ENCODE measurements at regions not wholly inside any gene's neighbourhood (a gene's known extent, or its start where the extent isn't known, plus 50 kb on each side); places are given as distances from the start of the nearest gene placed in this dataset.
"Not testable (repeated sequence)": the region's sequence is repeated elsewhere in the genome, so short reads cannot be mapped to it uniquely, and the experiment has no call there.

- Histone ChIP-seq H3K27me3 (ENCODE audit: insufficient read depth, poor library complexity, severe bottlenecking) (no peaks in the 10 kb centered on the region), H3K27ac (ENCODE audit: poor library complexity, severe bottlenecking) (no peak overlapping the region), H3K4me1 (ENCODE audit: insufficient read depth, poor library complexity, severe bottlenecking) (no peaks in the 10 kb centered on the region), H3K9me3 (ENCODE audit: severe bottlenecking) (no peaks in the 10 kb centered on the region), H3K36me3 (ENCODE audit: low read depth) (no peaks in the 10 kb centered on the region), H3K4me3 (ENCODE audit: severe bottlenecking) (no peak overlapping the region)
- TF ChIP-seq CTCF (IDR thresholded peaks at IDR 0.05; ENCODE audit: poor library complexity, severe bottlenecking): no peak
- no peak for DNase-seq (ENCODE audit: low spot score)
- no peak for ATAC-seq (ENCODE audit: low read depth)
These were observed 481.9 kb upstream of the SPRED2 start for GRCh38 chr2:65914244-65914786.

- ATAC-seq (ENCODE audit: low read depth): no peak
- H3K4me3 ChIP-seq (ENCODE audit: severe bottlenecking): no peak overlapping the region
- no peaks in the 10 kb centered on the region for H3K27me3 ChIP-seq (ENCODE audit: insufficient read depth, poor library complexity, severe bottlenecking)
- H3K9me3 ChIP-seq (ENCODE audit: severe bottlenecking): no peaks in the 10 kb centered on the region
- DNase-seq (ENCODE audit: low spot score): no peak
- TF ChIP-seq CTCF (IDR thresholded peaks at IDR 0.05; ENCODE audit: poor library complexity, severe bottlenecking): no peak
- H3K27ac ChIP-seq (ENCODE audit: poor library complexity, severe bottlenecking): no peak overlapping the region
- no peaks in the 10 kb centered on the region for H3K4me1 ChIP-seq (ENCODE audit: insufficient read depth, poor library complexity, severe bottlenecking)
- H3K36me3 ChIP-seq (ENCODE audit: low read depth): no peaks in the 10 kb centered on the region
These were observed 481.4 kb upstream of the SPRED2 start for GRCh38 chr2:65913813-65914212.

- ATAC-seq (ENCODE audit: low read depth) (no peak), DNase-seq (ENCODE audit: low spot score) (no peak)
- H3K4me1 ChIP-seq (ENCODE audit: insufficient read depth, poor library complexity, severe bottlenecking): no peaks in the 10 kb centered on the region
- no peaks in the 10 kb centered on the region for H3K27me3 ChIP-seq (ENCODE audit: insufficient read depth, poor library complexity, severe bottlenecking)
- no peak overlapping the region for H3K4me3 ChIP-seq (ENCODE audit: severe bottlenecking)
- no peaks in the 10 kb centered on the region for H3K36me3 ChIP-seq (ENCODE audit: low read depth)
- H3K27ac ChIP-seq (ENCODE audit: poor library complexity, severe bottlenecking): no peak overlapping the region
- TF ChIP-seq CTCF (IDR thresholded peaks at IDR 0.05; ENCODE audit: poor library complexity, severe bottlenecking): no peak
- peaks cover 2% of the 10 kb centered on the region for H3K9me3 ChIP-seq (ENCODE audit: severe bottlenecking)
These were observed 469.4 kb upstream of the SPRED2 start for GRCh38 chr2:65901756-65902155.

GRCh38 chr2:65896446-65896845 is 464.0 kb upstream of the SPRED2 start:
- Histone ChIP-seq H3K36me3 (ENCODE audit: low read depth) (no peaks in the 10 kb centered on the region), H3K27me3 (ENCODE audit: insufficient read depth, poor library complexity, severe bottlenecking) (no peaks in the 10 kb centered on the region), H3K9me3 (ENCODE audit: severe bottlenecking) (no peaks in the 10 kb centered on the region), H3K27ac (ENCODE audit: poor library complexity, severe bottlenecking) (no peak overlapping the region), H3K4me1 (ENCODE audit: insufficient read depth, poor library complexity, severe bottlenecking) (no peaks in the 10 kb centered on the region), H3K4me3 (ENCODE audit: severe bottlenecking) (no peak overlapping the region)
- ATAC-seq (ENCODE audit: low read depth) (no peak), DNase-seq (ENCODE audit: low spot score) (no peak)
- TF ChIP-seq CTCF (IDR thresholded peaks at IDR 0.05; ENCODE audit: poor library complexity, severe bottlenecking): no peak

- not testable (repeated sequence) for H3K27ac ChIP-seq (ENCODE audit: poor library complexity, severe bottlenecking); DNase-seq (ENCODE audit: low spot score); H3K4me3 ChIP-seq (ENCODE audit: severe bottlenecking); H3K36me3 ChIP-seq (ENCODE audit: low read depth); ATAC-seq (ENCODE audit: low read depth); H3K9me3 ChIP-seq (ENCODE audit: severe bottlenecking); H3K27me3 ChIP-seq (ENCODE audit: insufficient read depth, poor library complexity, severe bottlenecking); H3K4me1 ChIP-seq (ENCODE audit: insufficient read depth, poor library complexity, severe bottlenecking)
These were observed 457.7 kb upstream of the SPRED2 start for GRCh38 chr2:65890131-65890530.

Data from RWPE2 (cell line).